ENCODE measurements at regions not wholly inside any gene's neighbourhood (a gene's known extent, or its start where the extent isn't known, plus 50 kb on each side); places are given as distances from the start of the nearest gene placed in this dataset.

DNA sequence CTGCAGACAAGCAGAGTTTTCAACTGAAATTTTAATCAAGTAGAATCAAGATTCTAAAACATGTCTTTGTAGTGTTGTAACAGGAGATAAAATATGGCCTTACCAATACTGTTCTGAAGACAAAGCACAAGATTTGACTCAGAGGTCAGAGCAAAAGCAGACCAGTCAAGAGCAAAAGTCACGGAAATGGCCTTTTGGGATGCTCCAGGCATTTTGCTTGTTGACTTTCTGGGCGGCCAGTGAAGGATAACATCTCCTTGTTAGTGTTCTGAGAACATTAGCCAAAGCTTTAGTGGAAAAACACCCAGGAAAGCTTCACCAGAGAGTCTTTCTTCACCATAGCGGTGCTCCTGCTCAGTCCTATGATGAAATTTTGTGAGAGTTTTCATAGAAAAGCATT, 590.6 kb downstream of the ARL4A start:
- TF ChIP-seq, protein P1, sequence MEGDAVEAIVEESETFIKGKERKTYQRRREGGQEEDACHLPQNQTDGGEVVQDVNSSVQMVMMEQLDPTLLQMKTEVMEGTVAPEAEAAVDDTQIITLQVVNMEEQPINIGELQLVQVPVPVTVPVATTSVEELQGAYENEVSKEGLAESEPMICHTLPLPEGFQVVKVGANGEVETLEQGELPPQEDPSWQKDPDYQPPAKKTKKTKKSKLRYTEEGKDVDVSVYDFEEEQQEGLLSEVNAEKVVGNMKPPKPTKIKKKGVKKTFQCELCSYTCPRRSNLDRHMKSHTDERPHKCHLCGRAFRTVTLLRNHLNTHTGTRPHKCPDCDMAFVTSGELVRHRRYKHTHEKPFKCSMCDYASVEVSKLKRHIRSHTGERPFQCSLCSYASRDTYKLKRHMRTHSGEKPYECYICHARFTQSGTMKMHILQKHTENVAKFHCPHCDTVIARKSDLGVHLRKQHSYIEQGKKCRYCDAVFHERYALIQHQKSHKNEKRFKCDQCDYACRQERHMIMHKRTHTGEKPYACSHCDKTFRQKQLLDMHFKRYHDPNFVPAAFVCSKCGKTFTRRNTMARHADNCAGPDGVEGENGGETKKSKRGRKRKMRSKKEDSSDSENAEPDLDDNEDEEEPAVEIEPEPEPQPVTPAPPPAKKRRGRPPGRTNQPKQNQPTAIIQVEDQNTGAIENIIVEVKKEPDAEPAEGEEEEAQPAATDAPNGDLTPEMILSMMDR (IDR thresholded peaks at IDR 0.05; ENCODE audit: low read length) = no peak
- TF ChIP-seq EZH2 (optimal IDR thresholded peaks at IDR 0.05; ENCODE audit: low read depth, low read length) = no peak
